ENCODE measurements at regions not wholly inside any gene's neighbourhood (a gene's known extent, or its start where the extent isn't known, plus 50 kb on each side); places are given as distances from the start of the nearest gene placed in this dataset.

DNA sequence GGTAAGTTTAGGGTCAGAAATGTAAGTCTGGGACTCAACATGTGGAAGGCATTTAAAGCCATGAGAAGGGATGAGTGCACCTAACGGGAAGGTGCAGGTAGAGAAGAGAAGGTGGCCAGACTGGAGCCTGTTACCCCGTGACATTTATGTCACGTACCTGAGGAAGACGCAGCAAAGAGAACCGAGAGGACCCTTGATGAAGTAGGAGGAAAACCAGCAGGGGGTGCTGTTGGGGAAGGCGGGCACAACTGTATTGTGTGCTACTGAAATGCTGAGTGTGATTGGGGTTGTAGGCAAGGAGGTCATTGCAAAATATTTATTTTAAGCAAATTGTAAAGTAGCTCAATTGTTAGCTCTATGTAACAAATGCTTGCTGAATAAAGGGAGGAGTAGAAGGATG lies 338.2 kb upstream of the PRKCQ start:
- H4K20me1 ChIP-seq (replicated peaks; ENCODE audit: control insufficient read depth, extremely low read depth, insufficient read depth, low read length), result no peaks in the 10 kb centered on the region
- no peak for TF ChIP-seq MYC (IDR thresholded peaks at IDR 0.05; ENCODE audit: low read depth, low read length)
- TF ChIP-seq, protein P1, sequence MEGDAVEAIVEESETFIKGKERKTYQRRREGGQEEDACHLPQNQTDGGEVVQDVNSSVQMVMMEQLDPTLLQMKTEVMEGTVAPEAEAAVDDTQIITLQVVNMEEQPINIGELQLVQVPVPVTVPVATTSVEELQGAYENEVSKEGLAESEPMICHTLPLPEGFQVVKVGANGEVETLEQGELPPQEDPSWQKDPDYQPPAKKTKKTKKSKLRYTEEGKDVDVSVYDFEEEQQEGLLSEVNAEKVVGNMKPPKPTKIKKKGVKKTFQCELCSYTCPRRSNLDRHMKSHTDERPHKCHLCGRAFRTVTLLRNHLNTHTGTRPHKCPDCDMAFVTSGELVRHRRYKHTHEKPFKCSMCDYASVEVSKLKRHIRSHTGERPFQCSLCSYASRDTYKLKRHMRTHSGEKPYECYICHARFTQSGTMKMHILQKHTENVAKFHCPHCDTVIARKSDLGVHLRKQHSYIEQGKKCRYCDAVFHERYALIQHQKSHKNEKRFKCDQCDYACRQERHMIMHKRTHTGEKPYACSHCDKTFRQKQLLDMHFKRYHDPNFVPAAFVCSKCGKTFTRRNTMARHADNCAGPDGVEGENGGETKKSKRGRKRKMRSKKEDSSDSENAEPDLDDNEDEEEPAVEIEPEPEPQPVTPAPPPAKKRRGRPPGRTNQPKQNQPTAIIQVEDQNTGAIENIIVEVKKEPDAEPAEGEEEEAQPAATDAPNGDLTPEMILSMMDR (IDR thresholded peaks at IDR 0.05; ENCODE audit: extremely low read depth in 1 of 2, insufficient read depth in 1 of 2, low read depth in 1 of 2, low read length in 2 of 2), result peak; percentile 36 to 41
- POLR2A ChIA-PET, result no interaction called here
- CTCF ChIA-PET, result no interaction called here
- H3K27ac ChIP-seq (ENCODE audit: insufficient read depth, low read depth, low read length), result no peak overlapping the region
- H3K4me2 ChIP-seq (ENCODE audit: insufficient read depth, low read length), result no peak overlapping the region
- no peaks in the 10 kb centered on the region for H3K9me3 ChIP-seq (replicated peaks; ENCODE audit: control insufficient read depth, insufficient read depth, low read length)
- H3K27me3 ChIP-seq (ENCODE audit: control insufficient read depth in 2 of 2, insufficient read depth in 2 of 2, low read length in 2 of 2), result no peaks in the 10 kb centered on the region
- H3K4me1 ChIP-seq (ENCODE audit: control insufficient read depth, extremely low read depth, insufficient read depth, low read length), result no peaks in the 10 kb centered on the region
- no peak overlapping the region for H2AFZ ChIP-seq (ENCODE audit: low read depth, low read length)
- no peaks in the 10 kb centered on the region for H3K9me1 ChIP-seq (replicated peaks; ENCODE audit: control insufficient read depth, extremely low read depth, insufficient read depth, low read length)
- intact Hi-C loops (cut with micrococcal nuclease), result loop anchor here (1.0 to 2.0 kb wide), 2 partner anchors 198 to 499 kb away; no protein-coding TSS in a partner anchor
- no peaks in the 10 kb centered on the region for H3K36me3 ChIP-seq (ENCODE audit: control insufficient read depth in 2 of 2, extremely low read depth in 1 of 2, insufficient read depth in 2 of 2, low read length in 2 of 2)
- FAIRE-seq, result no peak
- H3K4me3 ChIP-seq (replicated peaks in 1 of 3; ENCODE audit: insufficient read depth in 1 of 3, low read depth in 1 of 3, low read length in 3 of 3), result no peak overlapping the region
- no TSS peak for BruUV-seq (replicated peaks)
- DNase-seq (ENCODE audit: low read depth, low spot score), result no peak
- no peaks in the 10 kb centered on the region for H3K79me2 ChIP-seq (ENCODE audit: control insufficient read depth, insufficient read depth, low read length)
- H3K9ac ChIP-seq (replicated peaks; ENCODE audit: extremely low read depth, insufficient read depth, low read length), result no peak overlapping the region
- dilution Hi-C loops (cut with MboI; ENCODE audit: extremely low pct_ligation_motif_present, low sequenced_read_pairs), result no loop called here

DNA sequence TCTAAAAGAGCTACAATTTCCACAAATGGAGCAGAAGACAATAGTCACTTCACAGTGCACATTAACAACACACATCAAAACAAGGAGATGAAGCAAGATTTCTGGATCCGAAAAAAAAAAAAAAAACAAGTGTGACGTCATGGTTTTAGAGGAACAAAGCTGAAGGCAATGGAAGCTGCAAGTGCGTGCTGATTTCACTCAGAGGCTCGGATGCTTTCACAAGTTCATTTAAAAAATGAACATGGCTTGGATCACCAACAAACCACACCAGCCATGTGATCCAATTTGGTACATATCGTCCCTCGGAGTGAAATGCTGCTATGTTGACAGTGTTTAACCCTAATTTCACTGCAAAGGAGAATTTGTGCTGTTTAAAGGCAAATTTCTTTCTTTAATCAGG lies 337.0 kb upstream of the PRKCQ start:
- Histone ChIP-seq H3K27me3 (ENCODE audit: control insufficient read depth in 2 of 2, insufficient read depth in 2 of 2, low read length in 2 of 2) (no peaks in the 10 kb centered on the region), H3K4me1 (ENCODE audit: control insufficient read depth, extremely low read depth, insufficient read depth, low read length) (no peaks in the 10 kb centered on the region), H3K79me2 (ENCODE audit: control insufficient read depth, insufficient read depth, low read length) (no peaks in the 10 kb centered on the region), H2AFZ (ENCODE audit: low read depth, low read length) (no peak overlapping the region), H3K27ac (ENCODE audit: insufficient read depth, low read depth, low read length) (no peak overlapping the region), H3K4me2 (ENCODE audit: insufficient read depth, low read length) (no peak overlapping the region), H3K36me3 (ENCODE audit: control insufficient read depth in 2 of 2, extremely low read depth in 1 of 2, insufficient read depth in 2 of 2, low read length in 2 of 2) (no peaks in the 10 kb centered on the region), H3K9ac (replicated peaks; ENCODE audit: extremely low read depth, insufficient read depth, low read length) (no peak overlapping the region), H3K4me3 (replicated peaks in 1 of 3; ENCODE audit: insufficient read depth in 1 of 3, low read depth in 1 of 3, low read length in 3 of 3) (no peak overlapping the region), H4K20me1 (replicated peaks; ENCODE audit: control insufficient read depth, extremely low read depth, insufficient read depth, low read length) (no peaks in the 10 kb centered on the region), H3K9me1 (replicated peaks; ENCODE audit: control insufficient read depth, extremely low read depth, insufficient read depth, low read length) (no peaks in the 10 kb centered on the region), H3K9me3 (replicated peaks; ENCODE audit: control insufficient read depth, insufficient read depth, low read length) (no peaks in the 10 kb centered on the region)
- no peak for FAIRE-seq
- TF ChIP-seq, protein P2, sequence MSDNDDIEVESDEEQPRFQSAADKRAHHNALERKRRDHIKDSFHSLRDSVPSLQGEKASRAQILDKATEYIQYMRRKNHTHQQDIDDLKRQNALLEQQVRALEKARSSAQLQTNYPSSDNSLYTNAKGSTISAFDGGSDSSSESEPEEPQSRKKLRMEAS (IDR thresholded peaks at IDR 0.05; ENCODE audit: insufficient read depth, insufficient read length), result no peak
- TF ChIP-seq FOS (IDR thresholded peaks at IDR 0.05; ENCODE audit: borderline replicate concordance, insufficient read depth, low read length) (no peak), POLR2AphosphoS5 (IDR thresholded peaks at IDR 0.05; ENCODE audit: insufficient read depth, low read depth, low read length) (no peak), POLR2A (IDR thresholded peaks at IDR 0.05; ENCODE audit: low read depth, low read length) (no peak), MYC (IDR thresholded peaks at IDR 0.05; ENCODE audit: low read depth, low read length) (no peak), GATA2 (IDR thresholded peaks at IDR 0.05; ENCODE audit: insufficient read depth, insufficient read length, low read depth, low read length) (no peak), EZH2 (IDR thresholded peaks at IDR 0.05; ENCODE audit: borderline replicate concordance, low read depth, low read length, severe bottlenecking) (no peak), JUN (IDR thresholded peaks at IDR 0.05; ENCODE audit: borderline replicate concordance, insufficient read depth, insufficient read length, low read depth) (no peak)
- TF ChIP-seq, protein P1 (IDR thresholded peaks at IDR 0.05; ENCODE audit: extremely low read depth in 1 of 2, insufficient read depth in 1 of 2, low read depth in 1 of 2, low read length in 2 of 2), result no peak
- CTCF ChIA-PET, result no interaction called here
- dilution Hi-C loops (cut with MboI; ENCODE audit: extremely low pct_ligation_motif_present, low sequenced_read_pairs), result no loop called here
- BruUV-seq (replicated peaks), result no TSS peak
- POLR2A ChIA-PET, result no interaction called here
- intact Hi-C loops (cut with micrococcal nuclease), result no loop called here
- no peak for DNase-seq (ENCODE audit: low read depth, low spot score)
